Breast epithelium (tissue), 4 donors: ENCODE measurements at regions not wholly inside any gene's neighbourhood (a gene's known extent, or its start where the extent isn't known, plus 50 kb on each side); places are given as distances from the start of the nearest gene placed in this dataset.

Source experiments
- DNase-seq, 2 donors: peaks; one replicate each; pipeline ENCODE4 v3.0.0-alpha.2; 2019; ENCODE audit warnings: low spot score in 2 of 2
- H3K27ac ChIP-seq, 2 donors: fragments of 200-600 bp; sonication (generic) in 1 of 2; one replicate each; pipeline ENCODE4 v1.5.1; 2016 to 2019; ENCODE audit warnings: mild to moderate bottlenecking in 1 of 2
- H3K27me3 ChIP-seq, 2 donors: fragments of 200-600 bp; sonication (generic) in 1 of 2; one replicate each; pipeline versions ENCODE4 v1.5.1 to v1.6.0; 2017 to 2019; ENCODE audit warnings: control low read depth in 1 of 2, mild to moderate bottlenecking in 1 of 2
- H3K36me3 ChIP-seq: fragments of 200-600 bp; one replicate; pipeline ENCODE4 v1.5.1; 2019
- H3K4me1 ChIP-seq, 2 donors: fragments of 200-600 bp; sonication (generic); one replicate each; pipeline ENCODE4 v1.5.1; 2016 to 2019; ENCODE audit warnings: control low read depth in 1 of 2
- H3K4me3 ChIP-seq, 3 donors: fragments of 200-600 bp; sonication (generic); 1 replicate in 2 of 3; 2 replicates in 1 of 3; pipeline ENCODE4 v1.5.1; 2016 to 2019; ENCODE audit warnings: mild to moderate bottlenecking in 3 of 3, moderate library complexity in 2 of 3
- H3K9me3 ChIP-seq, 2 donors: fragments of 200-600 bp; sonication (generic) in 1 of 2; one replicate each; pipeline ENCODE4 v1.5.1; 2016 to 2019; ENCODE audit warnings: control low read depth in 1 of 2
- POLR2A ChIP-seq: fragments of 450-650 bp; IDR thresholded peaks from one replicate; pipeline ENCODE4 v1.6.1; 2016; ENCODE audit warnings: antibody characterized with exemption, mild to moderate bottlenecking, moderate library complexity
- POLR2AphosphoS5 ChIP-seq, 3 donors: sonication (generic); formaldehyde crosslinking; IDR thresholded peaks; one replicate each; pipeline ENCODE4 v1.6.1; 2017; ENCODE audit warnings: antibody characterized with exemption in 3 of 3
- intact Hi-C: fragments of 100-400 bp; cut with DNase I; formaldehyde crosslinking; loops from one replicate; pipeline ENCODE4 v1.15.1; 2023; ENCODE audit warnings: low total_unique reads
- TF ChIP-seq, protein P1 (sequence below), 3 donors: fragments of 450-650 bp; IDR thresholded peaks; one replicate each; pipeline ENCODE4 v1.5.1; 2016 to 2017; ENCODE audit warnings: antibody characterized with exemption in 3 of 3, mild to moderate bottlenecking in 3 of 3, moderate library complexity in 3 of 3

DNA sequence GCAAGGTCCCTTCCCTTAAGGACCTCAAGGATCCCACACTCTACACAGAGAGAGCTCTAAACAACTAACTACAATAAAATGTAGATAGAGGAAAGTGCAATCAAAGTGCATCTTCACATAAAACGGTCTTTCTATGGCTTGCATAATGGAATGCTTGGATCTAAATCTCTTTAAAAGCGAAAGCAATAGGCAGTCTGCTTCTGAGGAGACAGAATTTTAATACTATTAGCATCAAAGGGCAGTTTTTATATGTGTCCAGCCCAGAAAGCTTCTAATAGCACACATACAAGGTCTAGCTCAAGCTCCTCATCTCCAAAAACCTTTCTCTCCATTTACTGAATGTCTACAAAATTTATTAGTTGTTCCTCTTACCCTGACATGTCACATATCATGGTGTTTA, 101.5 kb upstream of the C1GALT1 start:
- intact Hi-C loops, result no loop called here
- TF ChIP-seq POLR2A, result no peak
- TF ChIP-seq, protein P1, sequence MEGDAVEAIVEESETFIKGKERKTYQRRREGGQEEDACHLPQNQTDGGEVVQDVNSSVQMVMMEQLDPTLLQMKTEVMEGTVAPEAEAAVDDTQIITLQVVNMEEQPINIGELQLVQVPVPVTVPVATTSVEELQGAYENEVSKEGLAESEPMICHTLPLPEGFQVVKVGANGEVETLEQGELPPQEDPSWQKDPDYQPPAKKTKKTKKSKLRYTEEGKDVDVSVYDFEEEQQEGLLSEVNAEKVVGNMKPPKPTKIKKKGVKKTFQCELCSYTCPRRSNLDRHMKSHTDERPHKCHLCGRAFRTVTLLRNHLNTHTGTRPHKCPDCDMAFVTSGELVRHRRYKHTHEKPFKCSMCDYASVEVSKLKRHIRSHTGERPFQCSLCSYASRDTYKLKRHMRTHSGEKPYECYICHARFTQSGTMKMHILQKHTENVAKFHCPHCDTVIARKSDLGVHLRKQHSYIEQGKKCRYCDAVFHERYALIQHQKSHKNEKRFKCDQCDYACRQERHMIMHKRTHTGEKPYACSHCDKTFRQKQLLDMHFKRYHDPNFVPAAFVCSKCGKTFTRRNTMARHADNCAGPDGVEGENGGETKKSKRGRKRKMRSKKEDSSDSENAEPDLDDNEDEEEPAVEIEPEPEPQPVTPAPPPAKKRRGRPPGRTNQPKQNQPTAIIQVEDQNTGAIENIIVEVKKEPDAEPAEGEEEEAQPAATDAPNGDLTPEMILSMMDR (IDR thresholded peaks at IDR 0.05), result no peak
- no peak for TF ChIP-seq POLR2AphosphoS5 (IDR thresholded peaks at IDR 0.05)

DNA sequence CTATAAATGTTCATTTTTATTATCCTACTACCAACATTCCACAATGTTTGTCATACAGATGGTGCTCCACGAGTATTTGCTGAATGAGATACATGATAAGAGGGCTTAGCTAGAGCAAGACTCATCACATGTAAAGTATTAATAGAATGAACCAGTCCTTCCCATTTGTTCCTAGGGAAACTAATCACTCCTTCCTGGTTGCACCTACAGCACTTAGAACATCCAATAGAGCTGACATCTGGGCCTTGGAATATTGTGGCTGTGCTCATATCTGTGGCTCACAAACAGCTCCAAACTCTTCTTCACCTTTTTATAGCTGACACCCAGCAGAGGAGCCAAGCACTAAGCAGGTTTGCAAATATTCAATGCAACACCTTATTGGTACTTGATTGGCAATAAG, 91.9 kb upstream of the C1GALT1 start:
- intact Hi-C loops, result no loop called here
- Histone ChIP-seq H3K27me3 (no peaks in the 10 kb centered on the region), H3K27ac (no peak overlapping the region), H3K4me1 (no peaks in the 10 kb centered on the region), H3K9me3 (no peaks in the 10 kb centered on the region), H3K36me3 (no peaks in the 10 kb centered on the region), H3K4me3 (no peak overlapping the region)
- no peak for TF ChIP-seq POLR2AphosphoS5 (IDR thresholded peaks at IDR 0.05)
- TF ChIP-seq, protein P1 (IDR thresholded peaks at IDR 0.05), result no peak
- no peak for TF ChIP-seq POLR2A
- no peak for DNase-seq

More for the DNA sequence above, 101.5 kb upstream of the C1GALT1 start:
- H3K36me3 ChIP-seq, result no peaks in the 10 kb centered on the region
- no peaks in the 10 kb centered on the region for H3K9me3 ChIP-seq
- no peaks in the 10 kb centered on the region for H3K4me1 ChIP-seq
- H3K27me3 ChIP-seq, result no peaks in the 10 kb centered on the region
- no peak overlapping the region for H3K27ac ChIP-seq
- DNase-seq, result no peak
- H3K4me3 ChIP-seq, result no peak overlapping the region

DNA sequence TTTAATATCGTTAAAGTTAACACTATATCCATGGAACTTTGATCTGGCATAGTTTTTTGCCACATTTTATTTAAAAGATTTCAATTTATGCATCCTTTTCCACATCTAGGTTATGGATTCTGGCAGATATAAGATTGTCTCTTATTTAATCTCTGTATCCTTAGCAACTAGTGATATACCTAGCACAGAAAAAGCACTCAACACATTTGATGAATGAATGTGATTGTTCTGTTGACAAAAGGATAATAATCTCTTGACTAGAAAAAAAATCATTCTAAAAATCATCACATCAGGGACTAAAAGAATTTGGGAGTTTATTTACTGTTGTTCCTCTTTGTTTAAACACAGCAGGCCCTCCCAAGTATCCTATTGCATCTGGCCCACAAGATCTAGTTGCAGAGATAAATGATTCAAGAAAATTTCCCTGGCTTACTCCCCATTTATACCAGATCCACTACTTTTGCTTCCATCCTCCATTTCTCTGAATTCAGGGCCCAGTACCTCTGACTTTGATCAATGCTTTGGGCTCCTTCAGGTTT, 84.0 kb upstream of the C1GALT1 start:
- H3K27me3 ChIP-seq, result no peaks in the 10 kb centered on the region
- H3K4me1 ChIP-seq, result no peaks in the 10 kb centered on the region
- intact Hi-C loops, result no loop called here
- TF ChIP-seq POLR2AphosphoS5 (IDR thresholded peaks at IDR 0.05) (no peak), POLR2A (no peak)
- TF ChIP-seq, protein P1 (IDR thresholded peaks at IDR 0.05), result no peak
- no peaks in the 10 kb centered on the region for H3K36me3 ChIP-seq
- no peaks in the 10 kb centered on the region for H3K9me3 ChIP-seq
- no peak for DNase-seq
- no peak overlapping the region for H3K4me3 ChIP-seq
- H3K27ac ChIP-seq, result no peak overlapping the region

DNA sequence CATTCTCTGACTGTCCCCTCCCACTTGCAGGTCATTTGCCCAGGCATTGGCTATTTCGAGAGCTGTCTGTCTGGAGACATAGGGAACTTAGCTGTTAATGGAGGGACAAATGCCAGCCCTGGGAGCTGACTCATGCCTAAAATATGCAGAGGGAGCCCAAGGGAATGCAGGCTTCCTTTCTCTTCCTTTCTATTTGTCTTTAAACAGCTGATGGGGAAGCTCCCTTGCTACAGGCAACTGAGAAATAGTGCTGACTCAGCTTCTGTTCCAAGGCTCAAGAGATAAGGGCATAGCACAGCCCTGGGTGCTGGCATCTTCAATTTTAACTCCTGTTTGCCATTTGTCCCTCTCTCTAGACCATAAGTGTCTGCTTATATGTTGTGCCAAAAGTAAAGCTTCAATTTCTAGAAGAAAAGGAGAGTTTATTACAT, 82.7 kb upstream of the C1GALT1 start:
- no peaks in the 10 kb centered on the region for H3K9me3 ChIP-seq
- DNase-seq, result peak; percentile 83 to 90
- TF ChIP-seq POLR2A (no peak), POLR2AphosphoS5 (IDR thresholded peaks at IDR 0.05) (peak; percentile 35 to 60 (median 53))
- no peak overlapping the region for H3K4me3 ChIP-seq
- intact Hi-C loops, result loop anchor here (10.0 kb wide), 1 partner anchor 435 kb away; the partner anchor contains the start of gene COL28A1
- no peaks in the 10 kb centered on the region for H3K4me1 ChIP-seq
- no peaks in the 10 kb centered on the region for H3K27me3 ChIP-seq
- H3K36me3 ChIP-seq, result no peaks in the 10 kb centered on the region
- H3K27ac ChIP-seq, result peak overlapping the region in 1 of 2 donors; percentile 70

DNA sequence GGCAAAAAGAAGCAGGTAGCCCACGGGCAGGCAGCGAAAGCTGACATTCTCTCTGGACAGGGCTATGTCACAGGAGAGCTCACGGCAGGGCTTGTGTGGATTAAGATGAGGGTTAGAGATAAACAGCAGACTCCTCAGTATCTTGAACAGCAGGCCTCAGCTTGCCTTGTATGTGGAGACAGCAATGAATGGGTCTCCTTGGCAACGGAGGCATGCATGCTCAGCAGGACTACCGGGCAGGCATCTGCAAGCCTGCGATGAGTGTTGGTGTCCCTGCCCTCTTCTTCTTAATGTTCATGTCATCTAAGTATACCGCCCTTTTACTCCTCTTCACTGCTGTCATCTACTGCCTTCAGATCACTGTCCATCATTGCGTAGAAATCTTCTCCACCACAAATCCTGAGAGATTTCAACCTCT, 81.9 kb upstream of the C1GALT1 start:
- H3K36me3 ChIP-seq, result no peaks in the 10 kb centered on the region
- H3K4me1 ChIP-seq, result no peaks in the 10 kb centered on the region
- peak overlapping the region; percentile 45 to 70 for H3K27ac ChIP-seq
- peak in 1 of 2 donors; percentile 54 for DNase-seq
- no peak for TF ChIP-seq POLR2AphosphoS5 (IDR thresholded peaks at IDR 0.05)
- TF ChIP-seq POLR2A, result no peak
- TF ChIP-seq, protein P1 (IDR thresholded peaks at IDR 0.05), result no peak
- H3K27me3 ChIP-seq, result no peaks in the 10 kb centered on the region
- no peaks in the 10 kb centered on the region for H3K9me3 ChIP-seq
- intact Hi-C loops, result loop anchor here (10.0 kb wide), 1 partner anchor 434 kb away; the partner anchor contains the start of gene COL28A1
- no peak overlapping the region for H3K4me3 ChIP-seq
